OCI-LY1 (cell line): ENCODE measurements at regions not wholly inside any gene's neighbourhood (a gene's known extent, or its start where the extent isn't known, plus 50 kb on each side); places are given as distances from the start of the nearest gene placed in this dataset.

Experiments
- EZH2 ChIP-seq: fragments of 200-600 bp; sonication (generic), shearing (Covaris generic); IDR thresholded peaks from 2 replicates; pipeline ENCODE4 v1.8.0; 2017; ENCODE audit warnings: borderline replicate concordance, mixed run types, mild to moderate bottlenecking, antibody characterized with exemption, low read length, moderate library complexity, mixed read lengths
- TF ChIP-seq, protein P1 (sequence below): fragments of 200-600 bp; sonication (generic), shearing (Covaris generic); IDR thresholded peaks from 2 replicates; pipeline ENCODE4 v1.5.1; 2017; ENCODE audit warnings: mild to moderate bottlenecking, antibody characterized with exemption, low read length, moderate library complexity, mixed read lengths

DNA sequence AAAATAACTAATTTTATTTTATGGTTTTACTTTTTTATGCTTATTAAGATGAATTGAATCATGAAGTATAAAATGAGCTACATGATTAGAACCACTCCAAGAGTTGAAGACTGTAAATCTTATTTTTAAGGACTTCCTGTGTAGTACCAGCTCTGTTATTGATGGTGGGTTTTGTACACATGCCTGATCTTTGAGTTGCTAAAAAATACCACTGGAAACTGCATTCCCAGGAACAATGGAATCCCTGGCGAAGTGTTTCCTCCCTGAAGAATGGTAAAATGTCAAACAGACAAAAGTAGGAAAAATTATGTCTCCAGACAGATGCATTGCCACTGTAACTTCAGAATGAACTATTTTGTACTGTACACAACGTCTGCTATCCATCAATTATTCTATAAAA lies 935.4 kb upstream of the TENM3 start:
- TF ChIP-seq, protein P1, sequence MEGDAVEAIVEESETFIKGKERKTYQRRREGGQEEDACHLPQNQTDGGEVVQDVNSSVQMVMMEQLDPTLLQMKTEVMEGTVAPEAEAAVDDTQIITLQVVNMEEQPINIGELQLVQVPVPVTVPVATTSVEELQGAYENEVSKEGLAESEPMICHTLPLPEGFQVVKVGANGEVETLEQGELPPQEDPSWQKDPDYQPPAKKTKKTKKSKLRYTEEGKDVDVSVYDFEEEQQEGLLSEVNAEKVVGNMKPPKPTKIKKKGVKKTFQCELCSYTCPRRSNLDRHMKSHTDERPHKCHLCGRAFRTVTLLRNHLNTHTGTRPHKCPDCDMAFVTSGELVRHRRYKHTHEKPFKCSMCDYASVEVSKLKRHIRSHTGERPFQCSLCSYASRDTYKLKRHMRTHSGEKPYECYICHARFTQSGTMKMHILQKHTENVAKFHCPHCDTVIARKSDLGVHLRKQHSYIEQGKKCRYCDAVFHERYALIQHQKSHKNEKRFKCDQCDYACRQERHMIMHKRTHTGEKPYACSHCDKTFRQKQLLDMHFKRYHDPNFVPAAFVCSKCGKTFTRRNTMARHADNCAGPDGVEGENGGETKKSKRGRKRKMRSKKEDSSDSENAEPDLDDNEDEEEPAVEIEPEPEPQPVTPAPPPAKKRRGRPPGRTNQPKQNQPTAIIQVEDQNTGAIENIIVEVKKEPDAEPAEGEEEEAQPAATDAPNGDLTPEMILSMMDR: no peak
- no peak for TF ChIP-seq EZH2
